GM12878 (cell line): ENCODE measurements at regions not wholly inside any gene's neighbourhood (a gene's known extent, or its start where the extent isn't known, plus 50 kb on each side); places are given as distances from the start of the nearest gene placed in this dataset.

ENCODE experiments used
- ATAC-seq: fragments of 200-7000 bp; cut with Tn5 transposase; 3 replicates; pipeline ENCODE4 v1.9.1; 2020; ENCODE audit warnings: mild to moderate bottlenecking, moderate library complexity
- BruUV-seq: library from RNA; stranded (reverse); fragments of 400-500 nt; replicated peaks from 2 replicates; lab custom pipeline; 2021; lab: Mats Ljungman, UMichigan
- CTCF ChIA-PET: fragments of 300-600 bp; sonication (Branson Sonifier 250); formaldehyde crosslinking; extraction: SDS; loops from one replicate; lab custom pipeline; 2021; ENCODE audit warnings: inconsistent platforms; lab: Yijun Ruan, JAX
- POLR2A ChIA-PET: fragments of 350-600 bp; formaldehyde crosslinking; extraction: SDS; loops from one replicate; lab custom pipeline; 2021; ENCODE audit warnings: inconsistent platforms; lab: Charles Lee
- RAD21 ChIA-PET: fragments of 300-600 bp; sonication (Branson Sonifier 250); formaldehyde crosslinking; loops from one replicate; lab custom pipeline; 2023; ENCODE audit warnings: antibody characterized with exemption; ENCODE audit not compliant: unreplicated experiment; lab: Charles Lee
- SMC1A ChIA-PET: fragments of 300-600 bp; sonication (Branson Sonifier 250); formaldehyde crosslinking; loops from one replicate; lab custom pipeline; 2023; ENCODE audit not compliant: unreplicated experiment, uncharacterized antibody; lab: Charles Lee
- DNase-seq: peaks from one replicate; pipeline ENCODE4 v3.0.0-alpha.2; 2011; ENCODE audit warnings: low read depth, low spot score
- FAIRE-seq: peaks from 3 replicates; lab custom pipeline; 2011; peaks lifted over from hg19 to GRCh38; lab: Jason Lieb, UNC
- H2AFZ ChIP-seq: 2 replicates; pipeline ENCODE4 v1.6.0; 2011; ENCODE audit warnings: low read depth, low read length, control low read depth; ENCODE audit not compliant: control insufficient read depth
- H3K27ac ChIP-seq: 2 replicates; pipeline ENCODE4 v1.5.1; 2011; ENCODE audit warnings: control low read depth; ENCODE audit not compliant: control insufficient read depth, insufficient read depth
- H3K27me3 ChIP-seq, 2 experiments: replicated peaks in 1 of 2; 2 replicates each; pipeline versions ENCODE4 v1.6.0 to v1.6.1; 2011; ENCODE audit warnings: low read length in 1 of 2; ENCODE audit not compliant: control insufficient read depth in 2 of 2, insufficient read depth in 2 of 2
- H3K36me3 ChIP-seq, 2 experiments: 2 replicates each; pipeline ENCODE4 v1.5.1; 2011; ENCODE audit warnings: low read length in 1 of 2; ENCODE audit not compliant: control insufficient read depth in 2 of 2, insufficient read depth in 2 of 2
- H3K4me1 ChIP-seq: 2 replicates; pipeline ENCODE4 v1.6.1; 2011; ENCODE audit warnings: mild to moderate bottlenecking, low read length, moderate library complexity, mixed read lengths; ENCODE audit not compliant: control insufficient read depth, insufficient read depth
- H3K4me2 ChIP-seq: 2 replicates; pipeline ENCODE4 v1.6.0; 2011; ENCODE audit warnings: control low read depth; ENCODE audit not compliant: control insufficient read depth, insufficient read depth
- H3K4me3 ChIP-seq: fragments of 200-600 bp; sonication (generic); 2 replicates; pipeline ENCODE4 v1.5.1; 2016
- H3K79me2 ChIP-seq: 2 replicates; pipeline ENCODE4 v1.6.0; 2011; ENCODE audit warnings: low read length; ENCODE audit not compliant: control insufficient read depth, insufficient read depth
- H3K9ac ChIP-seq: 2 replicates; pipeline ENCODE4 v1.8.0; 2011; ENCODE audit warnings: low read length, control low read depth, mixed read lengths; ENCODE audit not compliant: control insufficient read depth, insufficient read depth
- H3K9me3 ChIP-seq: replicated peaks from 3 replicates; pipeline ENCODE4 v1.5.1; 2011; ENCODE audit warnings: mild to moderate bottlenecking, low read length; ENCODE audit not compliant: control insufficient read depth, insufficient read depth
- H4K20me1 ChIP-seq: 2 replicates; pipeline ENCODE4 v1.6.0; 2011; ENCODE audit not compliant: control insufficient read depth, insufficient read depth
- ATF2 ChIP-seq: IDR thresholded peaks from 2 replicates; pipeline ENCODE4 v1.6.1; 2012; ENCODE audit warnings: low read length, inconsistent platforms
- DPF2 ChIP-seq: fragments of 450-650 bp; IDR thresholded peaks from 2 replicates; pipeline ENCODE4 v1.6.1; 2017; ENCODE audit warnings: mild to moderate bottlenecking
- E2F4 ChIP-seq: IDR thresholded peaks from 2 replicates; pipeline ENCODE4 v1.6.1; 2012; ENCODE audit warnings: low read depth, low read length, improper control_type of control experiment
- EZH2 ChIP-seq: IDR thresholded peaks from 2 replicates; pipeline ENCODE4 v1.6.1; 2012; ENCODE audit warnings: low read depth, mild to moderate bottlenecking, control low read depth, inconsistent platforms, low read length, borderline replicate concordance; ENCODE audit not compliant: control insufficient read depth
- FOXK2 ChIP-seq: fragments of 450-650 bp; IDR thresholded peaks from 2 replicates; pipeline ENCODE4 v1.6.1; 2017; ENCODE audit warnings: mild to moderate bottlenecking, moderate library complexity
- GABPA ChIP-seq: IDR thresholded peaks from 2 replicates; pipeline ENCODE4 v1.6.1; 2014; ENCODE audit warnings: antibody characterized with exemption, low read depth, mild to moderate bottlenecking, inconsistent platforms
- HCFC1 ChIP-seq: fragments of 150-350 bp; IDR thresholded peaks from 2 replicates; pipeline ENCODE4 v1.6.1; 2014; ENCODE audit warnings: low read length
- IRF4 ChIP-seq: IDR thresholded peaks from 2 replicates; pipeline ENCODE4 v1.6.1; 2011; ENCODE audit warnings: low read depth, low read length
- MEF2A ChIP-seq: IDR thresholded peaks from 2 replicates; pipeline ENCODE4 v1.6.1; 2011; ENCODE audit warnings: low read depth, mild to moderate bottlenecking, low read length, moderate library complexity; ENCODE audit not compliant: insufficient read depth
- MYC ChIP-seq: IDR thresholded peaks from 2 replicates; pipeline ENCODE4 v1.6.1; 2011; ENCODE audit warnings: mild to moderate bottlenecking, low read length, moderate library complexity, inconsistent platforms; ENCODE audit not compliant: insufficient read depth, insufficient replicate concordance, insufficient read length, severe bottlenecking
- NFIC ChIP-seq: IDR thresholded peaks from 2 replicates; pipeline ENCODE4 v1.6.1; 2012; ENCODE audit warnings: low read depth, mild to moderate bottlenecking, inconsistent platforms, low read length, moderate library complexity
- PBX3 ChIP-seq: IDR thresholded peaks from 2 replicates; pipeline ENCODE4 v1.6.1; 2011; ENCODE audit warnings: mild to moderate bottlenecking, low read depth, low read length, moderate library complexity; ENCODE audit not compliant: insufficient replicate concordance
- POLR2AphosphoS2 ChIP-seq: IDR thresholded peaks from 2 replicates; pipeline ENCODE4 v1.6.1; 2011; ENCODE audit warnings: low read depth, mild to moderate bottlenecking, low read length, improper control_type of control experiment, moderate library complexity
- POU2F2 ChIP-seq: IDR thresholded peaks from 3 replicates; pipeline ENCODE4 v1.6.1; 2011; ENCODE audit warnings: low read depth, mild to moderate bottlenecking, low read length, borderline replicate concordance
- RAD51 ChIP-seq: fragments of 450-650 bp; IDR thresholded peaks from 2 replicates; pipeline ENCODE4 v1.6.1; 2016; ENCODE audit warnings: moderate library complexity, mild to moderate bottlenecking, inconsistent platforms
- RFX5 ChIP-seq: IDR thresholded peaks from 2 replicates; pipeline ENCODE4 v1.6.1; 2011; ENCODE audit warnings: low read depth, low read length, improper control_type of control experiment
- SKIL ChIP-seq: fragments of 450-650 bp; IDR thresholded peaks from 2 replicates; pipeline ENCODE4 v1.6.1; 2017; ENCODE audit warnings: mild to moderate bottlenecking, low read depth, inconsistent platforms; ENCODE audit not compliant: poor library complexity, severe bottlenecking
- SMAD5 ChIP-seq: IDR thresholded peaks from 2 replicates; pipeline ENCODE4 v1.6.1; 2016; ENCODE audit warnings: antibody characterized with exemption, low read depth
- TCF12 ChIP-seq: IDR thresholded peaks from 2 replicates; pipeline ENCODE4 v1.6.1; 2011; ENCODE audit warnings: low read depth, mild to moderate bottlenecking, low read length
- ZNF207 ChIP-seq: fragments of 450-650 bp; IDR thresholded peaks from 2 replicates; pipeline ENCODE4 v1.6.1; 2014; ENCODE audit warnings: antibody characterized with exemption, mild to moderate bottlenecking, borderline replicate concordance
- WGBS: methylation state at CpG from one replicate; pipeline ENCODE4 v1.1.6; 2016; ENCODE audit warnings: low lambda C conversion rate; ENCODE audit not compliant: insufficient replicate concordance, insufficient coverage; ENCODE audit errors: missing lambda C conversion rate; 5-methylcytosine and 5-hydroxymethylcytosine counted together
- in situ Hi-C: fragments of 300-500 bp; cut with MboI; formaldehyde crosslinking; loops from 9 replicates; pipeline ENCODE4 v1.14.3; 2018; ENCODE audit warnings: mixed read lengths
- intact Hi-C: fragments of 100-400 bp; cut with micrococcal nuclease; formaldehyde crosslinking; loops from one replicate; pipeline ENCODE4 v1.14.2; 2022; ENCODE audit not compliant: unreplicated experiment

GRCh38 chr16:79788949-79789348, 188.4 kb upstream of the MAF start (continued):
- TF ChIP-seq SKIL: no peak
- TF ChIP-seq DPF2: no peak
- TF ChIP-seq ATF2: no peak
- TF ChIP-seq MEF2A: no peak
- no peak for TF ChIP-seq TCF12
- TF ChIP-seq POU2F2: no peak
- TF ChIP-seq ZNF207: no peak
- no peak for TF ChIP-seq POLR2AphosphoS2
- TF ChIP-seq FOXK2: no peak
- no peak for TF ChIP-seq GABPA
- TF ChIP-seq, all 136 proteins: peak for 0

- H3K27ac ChIP-seq: no peak overlapping the region
- SMC1A ChIA-PET: no interaction called here
- CTCF ChIA-PET: no interaction called here
- H2AFZ ChIP-seq: no peak overlapping the region
- H3K9ac ChIP-seq: no peak overlapping the region
- in situ Hi-C loops (no loop called here), intact Hi-C loops (no loop called here)
- RAD21 ChIA-PET: no interaction called here
- BruUV-seq: no TSS peak
- POLR2A ChIA-PET: no interaction called here
- H3K36me3 ChIP-seq: no peaks in the 10 kb centered on the region
- no peaks in the 10 kb centered on the region for H3K9me3 ChIP-seq
- H3K4me3 ChIP-seq: no peak overlapping the region
- TF ChIP-seq SMAD5 (no peak), RAD51 (no peak), HCFC1 (no peak), POU2F2 (no peak), E2F4 (no peak), PBX3 (no peak), IRF4 (no peak), MYC (no peak), NFIC (no peak), EZH2 (no peak), RFX5 (no peak)
- no peaks in the 10 kb centered on the region for H3K79me2 ChIP-seq
- DNase-seq (no peak), FAIRE-seq (no peak), ATAC-seq (no peak)
- H4K20me1 ChIP-seq: no peaks in the 10 kb centered on the region
- WGBS: 16% methylated on average over 3 of the region's 3 CpGs
- H3K27me3 ChIP-seq: no peaks in the 10 kb centered on the region
- no peak overlapping the region for H3K4me2 ChIP-seq
- H3K4me1 ChIP-seq: no peaks in the 10 kb centered on the region
Observed at GRCh38 chr16:79786389-79786788, 185.9 kb upstream of the MAF start.
